OCI-LY7 (cell line): ENCODE measurements at regions not wholly inside any gene's neighbourhood (a gene's known extent, or its start where the extent isn't known, plus 50 kb on each side); places are given as distances from the start of the nearest gene placed in this dataset.

Experiments
- BruUV-seq: library from RNA; stranded (reverse); fragments of 400-500 nt; replicated peaks from 2 replicates; lab custom pipeline; 2021; lab: Mats Ljungman, UMichigan
- CTCF ChIA-PET: fragments of 300-600 bp; sonication (Branson Sonifier 250); formaldehyde crosslinking; loops from one replicate; lab custom pipeline; 2022; ENCODE audit warnings: antibody characterized with exemption; ENCODE audit not compliant: unreplicated experiment; lab: Charles Lee
- POLR2A ChIA-PET: fragments of 300-600 bp; sonication (Branson Sonifier 250); formaldehyde crosslinking; loops from one replicate; lab custom pipeline; 2022; ENCODE audit warnings: antibody characterized with exemption; lab: Charles Lee
- DNase-seq: peaks from one replicate; pipeline ENCODE4 v3.0.0-alpha.2; 2015; ENCODE audit warnings: low spot score
- H2AFZ ChIP-seq: fragments of 200-600 bp; sonication (generic), shearing (Covaris generic); 2 replicates; pipeline ENCODE4 v1.6.1; 2014; ENCODE audit warnings: mild to moderate bottlenecking, antibody characterized with exemption, low read length, moderate library complexity
- H3K27ac ChIP-seq: fragments of 200-600 bp; sonication (generic); 2 replicates; pipeline ENCODE4 v1.5.1; 2014; ENCODE audit warnings: mixed run types, low read depth, mild to moderate bottlenecking, moderate library complexity, low read length, inconsistent platforms; ENCODE audit not compliant: poor library complexity, severe bottlenecking
- H3K36me3 ChIP-seq: fragments of 200-600 bp; sonication (generic); 2 replicates; pipeline ENCODE4 v1.6.1; 2014; ENCODE audit warnings: mild to moderate bottlenecking, antibody characterized with exemption, low read length, moderate library complexity, mixed read lengths; ENCODE audit not compliant: insufficient read depth
- H3K4me1 ChIP-seq: fragments of 200-600 bp; sonication (generic); 2 replicates; pipeline ENCODE4 v1.5.1; 2014; ENCODE audit warnings: mild to moderate bottlenecking, low read length; ENCODE audit not compliant: insufficient read depth, poor library complexity, severe bottlenecking
- H3K4me2 ChIP-seq: fragments of 200-600 bp; sonication (generic); 2 replicates; pipeline ENCODE4 v1.6.1; 2014; ENCODE audit warnings: mild to moderate bottlenecking, low read length
- H3K4me3 ChIP-seq: fragments of 200-600 bp; sonication (generic); 2 replicates; pipeline ENCODE4 v1.5.1; 2014; ENCODE audit warnings: mild to moderate bottlenecking, low read depth, low read length; ENCODE audit not compliant: poor library complexity, severe bottlenecking
- H3K79me2 ChIP-seq: fragments of 200-600 bp; sonication (generic); 2 replicates; pipeline ENCODE4 v1.6.1; 2016; ENCODE audit warnings: low read depth, mild to moderate bottlenecking, low read length, moderate library complexity, mixed read lengths; ENCODE audit not compliant: insufficient read depth
- H3K9me2 ChIP-seq: fragments of 200-600 bp; sonication (generic); 2 replicates; pipeline ENCODE4 v1.6.1; 2016; ENCODE audit warnings: mild to moderate bottlenecking, low read length, mixed read lengths; ENCODE audit not compliant: insufficient read depth
- H3K9me3 ChIP-seq: fragments of 200-600 bp; sonication (generic); 2 replicates; pipeline ENCODE4 v1.6.1; 2014; ENCODE audit warnings: mild to moderate bottlenecking, mixed run types, low read length, mixed read lengths
- H4K20me1 ChIP-seq: fragments of 200-600 bp; sonication (generic); 2 replicates; pipeline ENCODE4 v1.6.1; 2014; ENCODE audit warnings: mild to moderate bottlenecking, antibody characterized with exemption, low read length, moderate library complexity, mixed read lengths; ENCODE audit not compliant: insufficient read depth
- CTCF ChIP-seq: fragments of 200-600 bp; sonication (generic); conservative IDR thresholded peaks from 2 replicates; pipeline ENCODE4 v1.5.1; 2014; ENCODE audit warnings: mild to moderate bottlenecking, antibody characterized with exemption, low read length, moderate library complexity, mixed read lengths
- EZH2phosphoT487 ChIP-seq: fragments of 200-600 bp; sonication (generic); IDR thresholded peaks from 2 replicates; pipeline ENCODE4 v1.6.1; 2018; ENCODE audit warnings: low read depth, borderline replicate concordance, mild to moderate bottlenecking, mixed run types, antibody characterized with exemption, low read length, moderate library complexity, mixed read lengths
- intact Hi-C: fragments of 100-400 bp; cut with micrococcal nuclease; formaldehyde crosslinking; loops from one replicate; pipeline ENCODE4 v1.10.0; 2022; ENCODE audit not compliant: unreplicated experiment

GRCh38 chr1:83787246-83787998 is 211.5 kb downstream of the TTLL7 start:
- intact Hi-C loops = no loop called here
- Histone ChIP-seq H3K9me2 (no peaks in the 10 kb centered on the region; the same call in 1 of the 2 replicates), H3K36me3 (no peaks in the 10 kb centered on the region), H2AFZ (no peak overlapping the region), H4K20me1 (no peaks in the 10 kb centered on the region), H3K27ac (no peak overlapping the region), H3K4me1 (no peaks in the 10 kb centered on the region), H3K9me3 (no peaks in the 10 kb centered on the region), H3K4me3 (no peak overlapping the region), H3K4me2 (no peak overlapping the region), H3K79me2 (no peaks in the 10 kb centered on the region)
- no peak for TF ChIP-seq CTCF
- no peak for TF ChIP-seq EZH2phosphoT487
- ChIA-PET CTCF (no interaction called here), POLR2A (no interaction called here)
- BruUV-seq = no TSS peak
- DNase-seq = no peak

- TF ChIP-seq CTCF (no peak), EZH2phosphoT487 (no peak)
- CTCF ChIA-PET = no interaction called here
Observed at GRCh38 chr1:83781667-83782066, 217.3 kb downstream of the TTLL7 start.

GRCh38 chr1:83779565-83779964 is 219.4 kb downstream of the TTLL7 start:
- H3K4me2 ChIP-seq = no peak overlapping the region
- intact Hi-C loops = loop anchor here (5.0 kb wide), 1 partner anchor 33 kb away; no protein-coding TSS in a partner anchor
- H3K9me3 ChIP-seq = no peaks in the 10 kb centered on the region
- no TSS peak for BruUV-seq
- H3K9me2 ChIP-seq = no peaks in the 10 kb centered on the region
- no peak overlapping the region for H2AFZ ChIP-seq
- TF ChIP-seq EZH2phosphoT487 (no peak), CTCF (no peak)
- H3K79me2 ChIP-seq = no peaks in the 10 kb centered on the region
- H3K36me3 ChIP-seq = no peaks in the 10 kb centered on the region
- ChIA-PET CTCF (no interaction called here), POLR2A (no interaction called here)
- H4K20me1 ChIP-seq = no peaks in the 10 kb centered on the region
- no peak overlapping the region for H3K4me3 ChIP-seq
- no peak overlapping the region for H3K27ac ChIP-seq
- no peaks in the 10 kb centered on the region for H3K4me1 ChIP-seq
- no peak for DNase-seq

More at GRCh38 chr1:83781667-83782066, 217.3 kb downstream of the TTLL7 start:
- no peak overlapping the region for H3K4me3 ChIP-seq
- H2AFZ ChIP-seq = no peak overlapping the region
- H3K9me3 ChIP-seq = no peaks in the 10 kb centered on the region
- no peaks in the 10 kb centered on the region; the same call in 1 of the 2 replicates for H3K9me2 ChIP-seq
- H3K4me1 ChIP-seq = no peaks in the 10 kb centered on the region
- no peaks in the 10 kb centered on the region for H4K20me1 ChIP-seq
- DNase-seq = no peak
- intact Hi-C loops = no loop called here
- POLR2A ChIA-PET = interaction anchor here (1.0 to 2.1 kb wide), 4 partner anchors 11 to 40 kb away, joined by 4 to 5 read pairs (median 4); no protein-coding TSS in a partner anchor
- no TSS peak for BruUV-seq
- H3K36me3 ChIP-seq = no peaks in the 10 kb centered on the region
- H3K79me2 ChIP-seq = no peaks in the 10 kb centered on the region
- no peak overlapping the region for H3K27ac ChIP-seq
- H3K4me2 ChIP-seq = no peak overlapping the region
